HG03439 (cell line): ENCODE measurements at regions not wholly inside any gene's neighbourhood (a gene's known extent, or its start where the extent isn't known, plus 50 kb on each side); places are given as distances from the start of the nearest gene placed in this dataset.

Experiments
- ATAC-seq: cut with Tn5 transposase; IDR thresholded peaks from one replicate; pipeline ENCODE4 v1.9.1; 2021; ENCODE audit warnings: mild to moderate bottlenecking, moderate library complexity; ENCODE audit not compliant: unreplicated experiment

GRCh38 chr4:38310446-38311043 lies 350.3 kb downstream of the PTTG2 start:
- ATAC-seq: peak; percentile 92

GRCh38 chr4:38311495-38312126 lies 351.4 kb downstream of the PTTG2 start:
- no peak for ATAC-seq

GRCh38 chr4:38313175-38313574 lies 350.8 kb upstream of the KLF3 start:
- ATAC-seq: no peak

- ATAC-seq: no peak
These were observed 349.9 kb upstream of the KLF3 start for GRCh38 chr4:38313999-38314561.

GRCh38 chr4:38314663-38315062 lies 349.3 kb upstream of the KLF3 start:
- ATAC-seq: no peak

GRCh38 chr4:38315286-38315685 lies 348.7 kb upstream of the KLF3 start:
- ATAC-seq: no peak

- no peak for ATAC-seq
These were observed 348.0 kb upstream of the KLF3 start for GRCh38 chr4:38316045-38316444.

GRCh38 chr4:38317041-38317674 lies 346.8 kb upstream of the KLF3 start:
- no peak for ATAC-seq

GRCh38 chr4:38318737-38319455 lies 345.1 kb upstream of the KLF3 start:
- ATAC-seq: peak; percentile 82

- peak; percentile 60 for ATAC-seq
These were observed 344.3 kb upstream of the KLF3 start for GRCh38 chr4:38319456-38320342.

- no peak for ATAC-seq
These were observed 343.7 kb upstream of the KLF3 start for GRCh38 chr4:38320343-38320695.

GRCh38 chr4:38320833-38321232 lies 343.2 kb upstream of the KLF3 start:
- no peak for ATAC-seq

- no peak for ATAC-seq
These were observed 341.3 kb upstream of the KLF3 start for GRCh38 chr4:38322714-38323113.

- ATAC-seq: no peak
These were observed 340.8 kb upstream of the KLF3 start for GRCh38 chr4:38323141-38323641.

GRCh38 chr4:38324861-38325628 lies 339.0 kb upstream of the KLF3 start:
- ATAC-seq: no peak

GRCh38 chr4:38325629-38325913 lies 338.4 kb upstream of the KLF3 start:
- no peak for ATAC-seq

- no peak for ATAC-seq
These were observed 337.5 kb upstream of the KLF3 start for GRCh38 chr4:38326499-38326898.

GRCh38 chr4:38327174-38327573 lies 336.8 kb upstream of the KLF3 start:
- no peak for ATAC-seq

- ATAC-seq: no peak
These were observed 334.8 kb upstream of the KLF3 start for GRCh38 chr4:38328989-38329729.
